ENCODE measurements at regions not wholly inside any gene's neighbourhood (a gene's known extent, or its start where the extent isn't known, plus 50 kb on each side); places are given as distances from the start of the nearest gene placed in this dataset.

DNA sequence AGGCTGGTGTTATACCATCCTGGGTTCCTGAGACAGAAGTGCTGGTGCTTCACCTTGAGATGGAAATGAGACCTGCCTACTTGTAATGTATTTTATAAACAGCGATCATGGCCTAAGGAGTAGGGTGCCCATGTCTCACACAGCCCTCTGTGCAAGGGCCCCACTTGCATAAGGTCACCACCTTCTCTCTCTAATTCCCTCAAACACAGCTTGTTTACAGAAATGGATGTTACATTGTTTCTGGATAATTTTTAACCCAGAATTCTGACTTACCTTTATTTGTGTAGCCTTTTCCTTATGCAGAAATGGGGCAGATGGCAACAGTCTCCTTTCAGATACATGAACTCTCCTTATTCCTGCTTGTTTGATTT is 95.1 kb upstream of the UMPS start (continued):
- TF ChIP-seq, protein P1, sequence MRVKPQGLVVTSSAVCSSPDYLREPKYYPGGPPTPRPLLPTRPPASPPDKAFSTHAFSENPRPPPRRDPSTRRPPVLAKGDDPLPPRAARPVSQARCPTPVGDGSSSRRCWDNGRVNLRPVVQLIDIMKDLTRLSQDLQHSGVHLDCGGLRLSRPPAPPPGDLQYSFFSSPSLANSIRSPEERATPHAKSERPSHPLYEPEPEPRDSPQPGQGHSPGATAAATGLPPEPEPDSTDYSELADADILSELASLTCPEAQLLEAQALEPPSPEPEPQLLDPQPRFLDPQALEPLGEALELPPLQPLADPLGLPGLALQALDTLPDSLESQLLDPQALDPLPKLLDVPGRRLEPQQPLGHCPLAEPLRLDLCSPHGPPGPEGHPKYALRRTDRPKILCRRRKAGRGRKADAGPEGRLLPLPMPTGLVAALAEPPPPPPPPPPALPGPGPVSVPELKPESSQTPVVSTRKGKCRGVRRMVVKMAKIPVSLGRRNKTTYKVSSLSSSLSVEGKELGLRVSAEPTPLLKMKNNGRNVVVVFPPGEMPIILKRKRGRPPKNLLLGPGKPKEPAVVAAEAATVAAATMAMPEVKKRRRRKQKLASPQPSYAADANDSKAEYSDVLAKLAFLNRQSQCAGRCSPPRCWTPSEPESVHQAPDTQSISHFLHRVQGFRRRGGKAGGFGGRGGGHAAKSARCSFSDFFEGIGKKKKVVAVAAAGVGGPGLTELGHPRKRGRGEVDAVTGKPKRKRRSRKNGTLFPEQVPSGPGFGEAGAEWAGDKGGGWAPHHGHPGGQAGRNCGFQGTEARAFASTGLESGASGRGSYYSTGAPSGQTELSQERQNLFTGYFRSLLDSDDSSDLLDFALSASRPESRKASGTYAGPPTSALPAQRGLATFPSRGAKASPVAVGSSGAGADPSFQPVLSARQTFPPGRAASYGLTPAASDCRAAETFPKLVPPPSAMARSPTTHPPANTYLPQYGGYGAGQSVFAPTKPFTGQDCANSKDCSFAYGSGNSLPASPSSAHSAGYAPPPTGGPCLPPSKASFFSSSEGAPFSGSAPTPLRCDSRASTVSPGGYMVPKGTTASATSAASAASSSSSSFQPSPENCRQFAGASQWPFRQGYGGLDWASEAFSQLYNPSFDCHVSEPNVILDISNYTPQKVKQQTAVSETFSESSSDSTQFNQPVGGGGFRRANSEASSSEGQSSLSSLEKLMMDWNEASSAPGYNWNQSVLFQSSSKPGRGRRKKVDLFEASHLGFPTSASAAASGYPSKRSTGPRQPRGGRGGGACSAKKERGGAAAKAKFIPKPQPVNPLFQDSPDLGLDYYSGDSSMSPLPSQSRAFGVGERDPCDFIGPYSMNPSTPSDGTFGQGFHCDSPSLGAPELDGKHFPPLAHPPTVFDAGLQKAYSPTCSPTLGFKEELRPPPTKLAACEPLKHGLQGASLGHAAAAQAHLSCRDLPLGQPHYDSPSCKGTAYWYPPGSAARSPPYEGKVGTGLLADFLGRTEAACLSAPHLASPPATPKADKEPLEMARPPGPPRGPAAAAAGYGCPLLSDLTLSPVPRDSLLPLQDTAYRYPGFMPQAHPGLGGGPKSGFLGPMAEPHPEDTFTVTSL (CRISPR knock-in tag; IDR thresholded peaks at IDR 0.05; ENCODE audit: borderline replicate concordance) = peak; percentile 80; the same call in 1 of the 2 replicates
- TF ChIP-seq, protein P2, sequence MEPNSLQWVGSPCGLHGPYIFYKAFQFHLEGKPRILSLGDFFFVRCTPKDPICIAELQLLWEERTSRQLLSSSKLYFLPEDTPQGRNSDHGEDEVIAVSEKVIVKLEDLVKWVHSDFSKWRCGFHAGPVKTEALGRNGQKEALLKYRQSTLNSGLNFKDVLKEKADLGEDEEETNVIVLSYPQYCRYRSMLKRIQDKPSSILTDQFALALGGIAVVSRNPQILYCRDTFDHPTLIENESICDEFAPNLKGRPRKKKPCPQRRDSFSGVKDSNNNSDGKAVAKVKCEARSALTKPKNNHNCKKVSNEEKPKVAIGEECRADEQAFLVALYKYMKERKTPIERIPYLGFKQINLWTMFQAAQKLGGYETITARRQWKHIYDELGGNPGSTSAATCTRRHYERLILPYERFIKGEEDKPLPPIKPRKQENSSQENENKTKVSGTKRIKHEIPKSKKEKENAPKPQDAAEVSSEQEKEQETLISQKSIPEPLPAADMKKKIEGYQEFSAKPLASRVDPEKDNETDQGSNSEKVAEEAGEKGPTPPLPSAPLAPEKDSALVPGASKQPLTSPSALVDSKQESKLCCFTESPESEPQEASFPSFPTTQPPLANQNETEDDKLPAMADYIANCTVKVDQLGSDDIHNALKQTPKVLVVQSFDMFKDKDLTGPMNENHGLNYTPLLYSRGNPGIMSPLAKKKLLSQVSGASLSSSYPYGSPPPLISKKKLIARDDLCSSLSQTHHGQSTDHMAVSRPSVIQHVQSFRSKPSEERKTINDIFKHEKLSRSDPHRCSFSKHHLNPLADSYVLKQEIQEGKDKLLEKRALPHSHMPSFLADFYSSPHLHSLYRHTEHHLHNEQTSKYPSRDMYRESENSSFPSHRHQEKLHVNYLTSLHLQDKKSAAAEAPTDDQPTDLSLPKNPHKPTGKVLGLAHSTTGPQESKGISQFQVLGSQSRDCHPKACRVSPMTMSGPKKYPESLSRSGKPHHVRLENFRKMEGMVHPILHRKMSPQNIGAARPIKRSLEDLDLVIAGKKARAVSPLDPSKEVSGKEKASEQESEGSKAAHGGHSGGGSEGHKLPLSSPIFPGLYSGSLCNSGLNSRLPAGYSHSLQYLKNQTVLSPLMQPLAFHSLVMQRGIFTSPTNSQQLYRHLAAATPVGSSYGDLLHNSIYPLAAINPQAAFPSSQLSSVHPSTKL (CRISPR knock-in tag; IDR thresholded peaks at IDR 0.05) = peak; percentile 92
- TF ChIP-seq ZNF329 (CRISPR knock-in tag; IDR thresholded peaks at IDR 0.05; ENCODE audit: low read depth) (no peak), NFE2L1 (CRISPR knock-in tag; IDR thresholded peaks at IDR 0.05; ENCODE audit: borderline replicate concordance) (no peak), FOSL1 (CRISPR knock-in tag; IDR thresholded peaks at IDR 0.05; ENCODE audit: borderline replicate concordance) (no peak), ZBTB20 (CRISPR knock-in tag; IDR thresholded peaks at IDR 0.05; ENCODE audit: borderline replicate concordance, low read depth) (no peak), ZNF644 (CRISPR knock-in tag; IDR thresholded peaks at IDR 0.05; ENCODE audit: low read depth) (peak; percentile 77; the same call in 1 of the 2 replicates), PHF8 (CRISPR knock-in tag; IDR thresholded peaks at IDR 0.05) (no peak), ZNF234 (CRISPR knock-in tag; conservative IDR thresholded peaks at IDR 0.05) (no peak), JUND (CRISPR knock-in tag; IDR thresholded peaks at IDR 0.05) (peak; percentile 65; the same call in 1 of the 2 replicates), MZF1 (CRISPR knock-in tag; IDR thresholded peaks at IDR 0.05; ENCODE audit: borderline replicate concordance) (no peak), TP53 (CRISPR knock-in tag; conservative IDR thresholded peaks at IDR 0.05) (no peak), ZNF460 (CRISPR knock-in tag; IDR thresholded peaks at IDR 0.05; ENCODE audit: borderline replicate concordance) (no peak), CREB1 (IDR thresholded peaks at IDR 0.05) (no peak), CREB1 (CRISPR knock-in tag; IDR thresholded peaks at IDR 0.05) (peak; percentile 71)
- TF ChIP-seq, protein P3, sequence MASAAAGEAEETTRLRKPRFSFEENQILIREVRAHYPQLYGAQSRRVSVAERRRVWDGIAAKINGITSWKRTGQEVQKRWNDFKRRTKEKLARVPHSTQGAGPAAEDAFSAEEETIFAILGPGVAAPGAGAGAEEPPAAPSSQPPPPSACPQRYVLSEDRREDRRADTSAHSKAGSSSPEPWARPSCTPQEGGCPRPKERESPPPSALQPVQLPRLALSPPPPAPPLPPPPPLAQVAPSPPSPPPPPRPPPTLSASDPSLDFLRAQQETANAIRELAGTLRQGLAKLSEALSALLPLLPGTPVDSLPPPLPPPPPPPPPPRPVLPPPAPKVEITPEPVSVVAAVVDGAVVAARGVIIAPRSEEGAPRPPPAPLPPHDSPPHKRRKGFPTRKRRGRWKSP (CRISPR knock-in tag; IDR thresholded peaks at IDR 0.05) = no peak; the same call in 1 of the 2 replicates

Measured in HepG2 (cell line).